RWPE2 (cell line): ENCODE measurements at regions not wholly inside any gene's neighbourhood (a gene's known extent, or its start where the extent isn't known, plus 50 kb on each side); places are given as distances from the start of the nearest gene placed in this dataset.

Experiments
- ATAC-seq: fragments of 200-7000 bp; cut with Tn5 transposase; 3 replicates; pipeline ENCODE4 v1.9.1; 2021; ENCODE audit warnings: low read depth
- DNase-seq: peaks from one replicate; pipeline ENCODE4 v3.0.0-alpha.2; 2020; ENCODE audit warnings: low spot score
- H3K27ac ChIP-seq: fragments of 450-650 bp; 2 replicates; pipeline ENCODE4 v1.5.1; 2017; ENCODE audit warnings: mild to moderate bottlenecking; ENCODE audit not compliant: poor library complexity, severe bottlenecking
- H3K27me3 ChIP-seq: fragments of 250-450 bp; sonication (Bioruptor Pico); 2 replicates; pipeline ENCODE4 v1.5.1; 2021; ENCODE audit warnings: mild to moderate bottlenecking, moderate library complexity; ENCODE audit not compliant: insufficient read depth, poor library complexity, severe bottlenecking
- H3K36me3 ChIP-seq: fragments of 250-450 bp; sonication (Bioruptor Pico); 2 replicates; pipeline ENCODE4 v1.5.1; 2020; ENCODE audit warnings: low read depth, mild to moderate bottlenecking, moderate library complexity
- H3K4me1 ChIP-seq: fragments of 250-450 bp; sonication (Bioruptor Pico); 2 replicates; pipeline ENCODE4 v1.5.1; 2021; ENCODE audit warnings: mild to moderate bottlenecking, moderate library complexity; ENCODE audit not compliant: insufficient read depth, poor library complexity, severe bottlenecking
- H3K4me3 ChIP-seq: fragments of 250-450 bp; sonication (Bioruptor Pico); 2 replicates; pipeline ENCODE4 v1.5.1; 2021; ENCODE audit warnings: mild to moderate bottlenecking, moderate library complexity; ENCODE audit not compliant: severe bottlenecking
- H3K9me3 ChIP-seq: fragments of 250-450 bp; sonication (Bioruptor Pico); 2 replicates; pipeline ENCODE4 v1.5.1; 2021; ENCODE audit warnings: mild to moderate bottlenecking, moderate library complexity; ENCODE audit not compliant: severe bottlenecking
- CTCF ChIP-seq: fragments of 450-650 bp; IDR thresholded peaks from one replicate; pipeline ENCODE4 v1.5.1; 2017; ENCODE audit warnings: mild to moderate bottlenecking, moderate library complexity; ENCODE audit not compliant: poor library complexity, severe bottlenecking

DNA sequence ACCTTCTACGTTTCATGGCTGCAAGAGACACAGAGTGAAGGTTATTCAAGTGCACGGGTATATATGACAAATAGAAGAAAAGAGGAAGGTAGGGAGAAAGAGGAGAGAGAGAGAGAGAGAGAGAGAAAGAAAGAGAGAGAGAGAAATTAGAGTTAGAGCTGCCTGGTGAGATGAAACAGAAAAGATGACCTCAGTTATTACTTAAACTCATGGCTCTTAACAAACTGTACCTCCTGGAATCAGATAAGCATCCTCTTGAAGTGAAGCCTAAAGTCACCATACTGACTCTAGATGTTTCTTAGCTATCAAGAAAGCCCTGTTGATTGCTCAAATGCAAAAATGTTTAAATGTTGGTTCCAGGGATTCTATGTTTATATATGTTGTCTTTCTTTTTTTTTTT is 597.7 kb upstream of the ZP4 start:
- ATAC-seq: no peak
- TF ChIP-seq CTCF: no peak

DNA sequence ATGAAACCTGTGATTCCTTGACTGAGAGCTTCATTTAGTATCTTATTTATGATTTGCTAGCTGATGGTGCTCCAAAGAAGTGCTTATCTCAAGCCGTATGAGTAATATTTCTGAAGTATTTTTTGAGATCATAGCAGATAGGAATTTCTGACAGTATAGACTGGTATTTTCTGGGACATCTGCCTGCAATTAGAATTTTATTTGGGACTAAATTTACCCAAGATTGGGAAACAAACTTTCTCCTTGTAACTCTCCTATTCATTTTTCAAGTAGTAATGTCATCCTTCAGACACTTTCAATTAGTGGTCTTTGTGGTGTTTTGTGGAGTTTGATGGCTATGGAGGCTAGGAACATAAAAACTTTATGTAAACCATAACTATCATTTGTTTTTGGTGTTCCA is 597.2 kb upstream of the ZP4 start:
- Histone ChIP-seq H3K27ac (no peak overlapping the region), H3K9me3 (no peaks in the 10 kb centered on the region), H3K4me1 (no peaks in the 10 kb centered on the region), H3K4me3 (no peak overlapping the region), H3K36me3 (no peaks in the 10 kb centered on the region), H3K27me3 (no peaks in the 10 kb centered on the region)
- no peak for TF ChIP-seq CTCF
- DNase-seq (no peak), ATAC-seq (no peak)

More for the DNA sequence above, 597.7 kb upstream of the ZP4 start:
- Histone ChIP-seq H3K27ac (no peak overlapping the region), H3K27me3 (no peaks in the 10 kb centered on the region), H3K36me3 (no peaks in the 10 kb centered on the region), H3K9me3 (no peaks in the 10 kb centered on the region), H3K4me1 (no peaks in the 10 kb centered on the region), H3K4me3 (no peak overlapping the region)
- DNase-seq: no peak

- H3K27ac ChIP-seq: no peak overlapping the region
- no peak for TF ChIP-seq CTCF
These were observed 595.1 kb upstream of the ZP4 start for GRCh38 chr1:238485912-238486209.

DNA sequence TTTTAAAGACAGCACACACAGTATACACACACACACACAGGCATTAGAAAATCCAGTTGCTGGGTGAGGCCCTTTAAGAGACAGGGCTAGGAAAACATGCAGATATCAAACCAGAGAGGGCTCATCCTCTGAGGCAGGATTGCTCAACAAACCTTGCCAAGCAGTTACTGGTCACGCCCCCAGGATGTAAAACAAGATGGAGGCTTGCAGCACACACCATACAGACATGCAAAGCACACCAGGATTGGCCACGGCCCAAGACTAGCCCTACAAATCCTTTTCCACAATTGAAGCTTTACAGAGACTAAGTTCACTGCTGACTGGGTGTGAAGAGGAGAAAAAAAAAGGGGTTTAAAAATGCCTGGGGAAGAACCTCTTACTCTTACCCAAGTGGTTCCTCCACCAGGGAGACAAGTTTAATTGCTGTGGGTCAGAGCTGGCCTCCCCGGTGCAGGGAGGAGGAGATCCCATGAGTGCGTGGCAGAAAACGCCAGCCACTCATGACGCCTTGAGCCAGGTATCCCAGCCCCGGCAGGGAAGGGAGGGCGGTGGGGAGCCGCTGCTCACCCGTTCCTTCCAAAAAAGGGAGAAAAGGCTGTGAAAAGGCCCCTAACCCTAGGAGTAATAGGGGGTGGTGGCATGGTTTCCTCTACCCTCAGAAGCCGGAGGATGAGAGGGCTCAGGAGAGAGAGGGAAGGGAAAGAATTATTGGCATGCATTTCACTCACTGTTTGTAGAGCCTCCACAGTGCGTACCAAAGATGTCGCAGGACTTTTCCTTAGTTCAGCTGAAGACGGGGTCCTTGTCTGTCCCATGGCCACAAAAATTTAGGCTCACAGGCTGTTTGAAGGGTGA is 594.6 kb upstream of the ZP4 start:
- ATAC-seq (0 out of 3 replicates have a peak, but pooled peaks have one; percentile 12), DNase-seq (no peak)
- H3K36me3 ChIP-seq: no peaks in the 10 kb centered on the region
- TF ChIP-seq CTCF: no peak
- H3K4me3 ChIP-seq: no peak overlapping the region
- H3K27ac ChIP-seq: no peak overlapping the region
- no peaks in the 10 kb centered on the region for H3K4me1 ChIP-seq
- no peaks in the 10 kb centered on the region for H3K27me3 ChIP-seq
- H3K9me3 ChIP-seq: no peaks in the 10 kb centered on the region

More at GRCh38 chr1:238485912-238486209, 595.1 kb upstream of the ZP4 start:
- H3K36me3 ChIP-seq: no peaks in the 10 kb centered on the region
- ATAC-seq (no peak), DNase-seq (no peak)
- no peaks in the 10 kb centered on the region for H3K9me3 ChIP-seq
- H3K27me3 ChIP-seq: no peaks in the 10 kb centered on the region
- no peaks in the 10 kb centered on the region for H3K4me1 ChIP-seq
- H3K4me3 ChIP-seq: no peak overlapping the region

DNA sequence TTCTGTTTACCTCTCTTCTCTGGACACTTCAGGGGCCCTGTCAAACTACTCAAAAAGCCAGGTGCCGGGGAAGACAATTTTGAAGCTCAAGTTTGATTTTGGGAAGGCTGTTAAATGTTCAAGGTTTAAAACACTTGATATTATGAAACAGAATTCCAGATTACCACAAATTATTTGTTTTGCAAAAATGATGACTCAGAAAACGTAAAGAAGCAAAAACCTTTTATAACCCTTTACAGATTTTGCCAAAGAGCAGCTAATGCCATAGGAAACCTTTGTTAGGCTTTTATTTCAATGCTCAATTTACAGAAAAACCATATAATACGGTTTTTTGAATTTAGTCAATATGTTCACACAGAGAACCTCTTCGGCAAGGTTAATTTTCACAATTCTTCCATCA is 593.4 kb upstream of the ZP4 start:
- DNase-seq (no peak), ATAC-seq (no peak)
- no peaks in the 10 kb centered on the region for H3K36me3 ChIP-seq
- no peaks in the 10 kb centered on the region for H3K27me3 ChIP-seq
- TF ChIP-seq CTCF: no peak
- no peak overlapping the region for H3K4me3 ChIP-seq
- no peak overlapping the region for H3K27ac ChIP-seq
- no peaks in the 10 kb centered on the region for H3K4me1 ChIP-seq
- H3K9me3 ChIP-seq: no peaks in the 10 kb centered on the region
